HG03378 (cell line): ENCODE measurements at regions not wholly inside any gene's neighbourhood (a gene's known extent, or its start where the extent isn't known, plus 50 kb on each side); places are given as distances from the start of the nearest gene placed in this dataset.

Source experiments
- ATAC-seq: cut with Tn5 transposase; IDR thresholded peaks from one replicate; pipeline ENCODE4 v1.9.1; 2021; ENCODE audit warnings: mild to moderate bottlenecking, moderate library complexity; ENCODE audit not compliant: unreplicated experiment

DNA sequence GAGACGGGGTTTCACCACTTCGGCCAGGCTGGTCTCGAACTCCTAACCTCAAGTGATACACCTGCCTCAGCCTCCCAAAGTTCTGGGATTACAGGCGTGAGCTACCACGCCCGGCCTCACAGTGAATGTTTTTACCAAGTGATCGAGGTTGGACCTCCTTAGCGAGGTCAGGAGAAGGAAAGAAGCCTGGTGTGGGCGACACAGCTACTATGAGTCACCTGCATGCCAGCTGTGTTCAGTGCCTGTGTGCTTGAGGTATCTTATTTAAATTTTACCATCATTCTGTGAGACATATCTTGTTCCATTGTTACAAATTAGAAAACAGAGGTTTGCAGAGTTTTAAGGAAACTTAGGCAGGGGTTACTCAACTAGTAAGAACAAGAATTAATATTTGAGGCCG is 174.8 kb upstream of the DYNLRB2 start:
- no peak for ATAC-seq

DNA sequence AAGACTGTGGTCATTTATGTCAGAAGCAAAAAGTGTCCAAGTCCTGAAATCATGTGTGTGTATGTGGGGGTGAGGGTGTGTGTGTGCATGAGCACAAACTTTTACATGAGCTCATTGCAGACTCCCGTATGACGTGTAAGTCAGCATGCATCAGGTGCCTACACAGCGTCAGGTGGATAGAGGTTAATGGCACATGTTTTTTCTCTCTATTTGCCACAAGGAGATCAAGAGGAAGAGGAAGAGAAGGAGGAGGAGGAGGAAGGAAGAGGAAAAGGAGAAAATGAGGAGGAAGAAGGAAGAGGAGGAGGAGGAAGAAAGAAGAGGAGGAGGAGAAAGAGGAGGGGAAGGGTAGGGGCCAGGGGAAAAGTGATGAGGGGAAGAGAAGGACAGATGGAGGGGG is 178.0 kb upstream of the DYNLRB2 start:
- no peak for ATAC-seq

DNA sequence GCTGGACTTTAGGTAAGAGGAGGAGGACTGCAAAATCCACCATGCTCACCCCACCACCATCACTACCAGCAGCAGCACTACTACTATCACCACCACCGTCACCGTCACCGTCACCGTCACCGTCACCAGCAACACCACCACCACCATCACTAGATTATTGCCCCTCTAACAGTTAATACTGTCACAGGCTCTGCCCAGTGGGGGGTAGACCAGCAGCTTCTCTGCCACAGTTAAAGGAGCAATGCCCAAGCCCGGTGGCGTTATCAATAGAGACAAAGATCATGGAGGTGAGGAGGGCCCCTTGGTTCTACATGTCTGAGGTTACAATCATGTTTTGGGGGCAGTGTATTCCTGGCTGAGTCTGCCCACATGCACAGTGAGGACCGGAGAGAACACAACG is 184.4 kb upstream of the DYNLRB2 start:
- no peak for ATAC-seq

GRCh38 chr16:80355335-80355734 is 185.5 kb upstream of the DYNLRB2 start:
- ATAC-seq = no peak

DNA sequence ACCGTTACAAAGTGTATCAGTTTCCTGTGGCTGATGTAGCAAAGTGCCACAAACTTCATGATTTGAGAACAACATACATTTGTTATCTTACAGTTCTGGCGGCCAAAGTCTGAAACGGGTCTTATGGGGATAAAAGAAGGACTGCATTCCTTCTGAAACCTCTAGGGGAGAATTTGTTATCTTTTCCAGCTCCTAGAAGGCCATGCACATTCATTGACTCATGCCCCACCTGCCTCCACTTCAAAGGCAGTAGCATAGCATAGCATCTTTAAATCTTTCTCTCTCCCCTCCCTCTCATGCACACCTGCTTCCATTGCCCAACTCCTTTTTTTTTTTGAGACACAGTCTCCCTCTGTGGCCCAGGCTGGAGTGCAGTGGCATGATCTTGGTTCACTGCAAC is 190.7 kb upstream of the DYNLRB2 start:
- no peak for ATAC-seq

DNA sequence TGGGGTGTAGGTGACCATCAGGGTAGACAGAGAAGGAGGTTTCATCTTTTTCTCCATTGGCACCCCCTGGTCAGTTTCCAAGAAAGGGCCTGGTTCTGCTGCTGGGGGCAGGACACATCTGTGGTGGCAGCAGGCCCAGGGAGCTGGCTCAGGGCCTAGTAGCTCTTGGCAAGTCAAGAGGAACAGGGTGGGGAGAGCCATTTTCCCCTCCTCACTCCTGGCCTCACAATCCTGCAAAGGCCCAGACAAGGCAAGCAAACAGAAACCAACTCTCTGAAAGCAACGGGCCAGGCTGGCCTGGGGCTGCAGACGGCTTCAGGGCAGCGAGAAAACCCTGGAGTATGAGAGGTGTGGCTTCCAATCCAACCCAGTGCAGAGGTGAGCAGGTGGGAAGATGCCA is 192.9 kb upstream of the DYNLRB2 start:
- no peak for ATAC-seq

- ATAC-seq = no peak
Observed at GRCh38 chr16:80347002-80347401, 193.8 kb upstream of the DYNLRB2 start.

- ATAC-seq = peak; percentile 94
Observed at GRCh38 chr16:80346111-80346632, 194.6 kb upstream of the DYNLRB2 start.

- ATAC-seq = no peak
Observed at GRCh38 chr16:80345701-80346100, 195.1 kb upstream of the DYNLRB2 start.

GRCh38 chr16:80344570-80344969 is 196.2 kb upstream of the DYNLRB2 start:
- no peak for ATAC-seq

DNA sequence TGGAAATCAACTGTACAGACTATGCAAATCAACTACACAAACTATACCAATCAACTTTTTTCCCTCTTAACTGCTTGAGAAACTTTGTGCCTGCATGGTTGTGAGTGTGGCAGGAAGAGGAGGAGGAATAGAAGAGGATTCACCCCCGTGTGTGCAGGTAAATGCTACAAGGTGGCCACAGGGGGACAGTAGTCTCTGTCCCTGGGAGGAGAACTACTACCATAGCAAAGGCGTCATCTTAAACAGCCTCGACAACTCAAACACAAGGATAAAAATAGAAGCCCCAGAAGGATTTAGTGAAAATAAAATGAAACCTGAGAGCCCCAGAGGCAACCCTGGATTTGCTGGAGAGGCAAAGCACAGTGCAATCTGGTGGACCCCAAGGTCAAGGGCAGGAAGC is 199.5 kb upstream of the DYNLRB2 start:
- no peak for ATAC-seq

DNA sequence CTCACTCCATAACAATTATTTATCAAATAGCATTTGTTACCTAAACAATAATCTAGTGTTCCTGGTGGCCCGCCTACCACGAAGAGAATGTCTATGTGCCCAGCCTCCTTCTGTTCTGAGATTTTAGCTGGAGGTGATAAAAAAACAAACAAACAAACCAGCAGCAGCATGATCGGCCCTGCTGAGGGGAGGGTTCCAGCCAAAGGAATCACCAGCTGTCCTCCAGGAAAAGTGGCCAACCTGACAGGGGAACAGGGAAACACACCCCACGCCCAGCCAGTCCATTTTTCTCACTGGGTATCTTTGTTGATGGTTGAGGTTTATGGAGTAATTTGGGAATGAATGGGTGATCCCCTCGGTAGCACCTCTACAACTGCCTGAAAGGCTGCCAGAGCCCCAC is 203.0 kb upstream of the DYNLRB2 start:
- no peak for ATAC-seq

GRCh38 chr16:80330803-80331202 is 210.0 kb upstream of the DYNLRB2 start:
- ATAC-seq = no peak

GRCh38 chr16:80330150-80330549 is 210.6 kb upstream of the DYNLRB2 start:
- no peak for ATAC-seq

- ATAC-seq = no peak
Observed at GRCh38 chr16:80327740-80328139, 213.1 kb upstream of the DYNLRB2 start.

DNA sequence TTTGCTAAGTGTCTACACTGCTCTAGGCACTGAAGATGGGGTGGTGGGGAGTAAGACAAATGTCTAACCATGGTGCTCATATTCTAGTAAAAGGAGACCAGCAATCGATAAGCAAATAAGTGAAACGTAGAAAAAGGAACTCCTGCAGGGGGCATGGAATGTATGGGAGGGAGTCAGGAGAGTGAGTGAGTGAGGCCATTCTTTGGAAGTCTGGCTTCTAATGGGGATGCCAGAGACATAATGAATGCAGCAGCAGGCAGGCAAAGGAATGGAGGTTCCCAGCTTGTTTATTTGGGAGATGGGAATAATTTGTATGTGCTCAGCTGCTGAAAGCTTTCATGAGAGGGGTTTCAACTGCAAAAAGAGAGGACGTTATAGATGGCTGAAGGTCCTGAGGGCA is 216.4 kb upstream of the DYNLRB2 start:
- no peak for ATAC-seq

- no peak for ATAC-seq
Observed at GRCh38 chr16:80323808-80324195, 217.0 kb upstream of the DYNLRB2 start.

DNA sequence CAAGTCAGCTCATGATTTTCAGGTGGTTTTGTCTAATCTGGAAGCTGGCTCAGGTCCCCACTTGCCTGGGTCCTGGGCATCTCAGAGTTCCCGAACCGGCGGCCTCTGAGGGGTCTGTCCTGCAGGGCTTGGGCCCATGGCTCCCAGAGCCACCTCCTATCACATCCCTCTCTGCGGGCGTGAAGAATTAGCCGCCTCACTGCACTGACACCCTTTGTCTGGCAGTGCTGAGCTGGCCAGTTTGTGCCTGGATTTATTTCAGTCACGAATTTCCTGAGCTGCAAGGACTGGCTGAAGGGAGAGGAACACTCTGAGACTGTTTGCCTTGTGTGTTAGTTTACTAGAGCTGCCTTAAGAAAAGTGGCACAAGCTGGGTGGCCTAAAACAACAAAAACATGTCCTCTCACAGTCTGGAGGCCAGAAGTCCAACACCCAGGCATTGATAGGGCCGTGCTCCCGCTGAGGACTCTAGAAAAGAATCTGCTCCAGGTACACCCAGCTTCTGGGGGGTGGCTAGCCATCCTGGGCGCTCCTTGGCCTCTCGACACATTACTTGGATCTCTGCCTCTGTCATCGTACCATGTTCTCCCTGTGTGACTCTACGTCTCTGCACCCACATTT is 217.5 kb upstream of the DYNLRB2 start:
- ATAC-seq = no peak

- no peak for ATAC-seq
Observed at GRCh38 chr16:80319181-80319580, 221.6 kb upstream of the DYNLRB2 start.

DNA sequence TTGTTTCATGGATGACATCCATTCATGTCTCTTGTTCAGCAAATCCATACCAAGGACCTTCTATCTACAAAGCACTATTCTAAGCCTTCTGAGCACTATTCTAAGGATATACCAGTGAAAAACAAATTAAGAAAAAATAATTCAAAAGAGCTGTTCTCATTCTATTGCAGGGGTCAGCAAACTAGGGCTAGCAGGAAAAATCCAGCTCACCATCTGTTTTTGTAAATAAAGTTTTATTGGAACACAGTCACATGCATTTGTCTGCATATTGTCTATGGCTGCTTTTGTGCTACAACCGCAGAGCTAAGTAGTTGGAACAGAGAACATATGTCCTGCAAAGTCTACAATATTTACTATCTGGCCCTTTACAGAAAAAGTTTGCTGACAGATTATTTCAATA is 222.7 kb upstream of the DYNLRB2 start:
- no peak for ATAC-seq

DNA sequence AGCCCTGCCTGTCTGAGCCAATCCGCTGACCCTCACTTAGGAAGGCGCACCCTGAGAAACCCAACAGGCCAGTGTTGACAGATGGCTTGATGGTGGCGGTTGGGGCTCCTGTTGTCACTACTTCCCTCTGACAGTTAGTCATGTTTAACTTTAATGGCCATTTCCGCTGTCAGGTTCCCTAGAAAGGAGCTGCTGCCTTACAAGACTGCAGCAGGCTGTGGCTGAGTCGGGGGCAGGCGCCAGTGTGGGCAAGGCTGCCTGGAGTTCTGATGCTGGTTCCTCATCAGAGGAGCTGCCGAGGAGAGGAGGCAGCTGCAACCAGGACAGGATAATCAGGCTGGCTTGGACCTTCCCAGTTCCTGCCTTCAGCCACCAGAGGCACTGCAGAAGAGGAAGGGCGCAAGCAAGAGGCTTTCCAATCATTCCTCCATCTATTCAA is 223.2 kb upstream of the DYNLRB2 start:
- ATAC-seq = no peak

GRCh38 chr16:80317116-80317515 is 223.7 kb upstream of the DYNLRB2 start:
- no peak for ATAC-seq

GRCh38 chr16:80314042-80314441 is 226.8 kb upstream of the DYNLRB2 start:
- no peak for ATAC-seq
